A673 (cell line): ENCODE measurements at regions not wholly inside any gene's neighbourhood (a gene's known extent, or its start where the extent isn't known, plus 50 kb on each side); places are given as distances from the start of the nearest gene placed in this dataset.

Experiments used
- CTCF ChIP-seq: fragments of 300-800, 200-600 bp; sonication (generic); conservative IDR thresholded peaks from 2 replicates; pipeline ENCODE4 v1.5.1; 2017; ENCODE audit warnings: low read depth, mild to moderate bottlenecking, antibody characterized with exemption, low read length, moderate library complexity, mixed read lengths
- EZH2 ChIP-seq: fragments of 200-600 bp; sonication (generic); IDR thresholded peaks from 2 replicates; pipeline ENCODE4 v1.6.1; 2017; ENCODE audit warnings: borderline replicate concordance, low read depth, mild to moderate bottlenecking, mixed read lengths, antibody characterized with exemption, low read length; ENCODE audit not compliant: poor library complexity, severe bottlenecking

GRCh38 chr12:130242506-130242905 lies 80.2 kb downstream of the FZD10 start:
- TF ChIP-seq CTCF = no peak
- TF ChIP-seq EZH2 = no peak
